ENCODE measurements at regions not wholly inside any gene's neighbourhood (a gene's known extent, or its start where the extent isn't known, plus 50 kb on each side); places are given as distances from the start of the nearest gene placed in this dataset.

DNA sequence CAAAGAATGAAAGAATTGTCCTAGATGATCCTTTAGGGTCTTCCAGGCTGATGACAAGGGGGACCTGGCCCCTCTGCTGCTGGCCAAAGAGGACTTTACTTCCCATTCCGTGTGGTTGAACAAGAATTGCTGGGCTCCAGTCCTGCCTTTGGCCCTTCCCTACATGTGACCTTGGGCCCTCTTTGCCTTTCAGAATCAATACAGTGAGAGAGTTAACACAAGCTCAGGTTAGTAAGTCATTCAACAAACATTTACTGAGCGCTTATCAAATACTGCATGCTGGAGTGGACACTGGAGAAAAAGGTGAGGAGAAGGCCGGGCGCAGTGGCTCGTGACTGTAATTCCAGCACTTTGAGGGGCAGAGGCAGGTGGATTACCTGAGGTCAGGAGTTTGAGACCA is 113.1 kb downstream of the C9orf50 start:
- in situ Hi-C loops (cut with MboI; ENCODE audit: low sequenced_read_pairs): no loop called here

DNA sequence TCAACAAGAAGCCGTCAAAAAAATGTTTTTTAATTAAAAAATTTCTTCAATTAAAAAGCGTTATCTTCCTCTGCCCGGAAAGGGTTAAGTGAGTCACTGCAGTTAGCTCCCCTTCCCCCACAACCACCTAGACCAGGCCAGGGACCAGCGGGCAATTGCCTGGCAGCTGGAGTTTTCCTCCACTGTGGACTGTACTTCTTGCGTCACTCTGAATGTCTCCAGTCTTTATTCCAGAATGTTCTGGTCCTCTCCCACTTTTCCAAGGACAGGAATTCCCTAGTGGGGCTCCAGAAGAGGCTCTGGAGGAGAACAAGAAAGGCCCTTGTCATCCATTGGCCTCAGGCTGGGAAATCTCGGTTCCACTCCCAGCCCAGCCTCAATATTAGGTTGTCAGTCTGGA is 114.0 kb downstream of the C9orf50 start:
- in situ Hi-C loops (cut with MboI; ENCODE audit: low sequenced_read_pairs): no loop called here

DNA sequence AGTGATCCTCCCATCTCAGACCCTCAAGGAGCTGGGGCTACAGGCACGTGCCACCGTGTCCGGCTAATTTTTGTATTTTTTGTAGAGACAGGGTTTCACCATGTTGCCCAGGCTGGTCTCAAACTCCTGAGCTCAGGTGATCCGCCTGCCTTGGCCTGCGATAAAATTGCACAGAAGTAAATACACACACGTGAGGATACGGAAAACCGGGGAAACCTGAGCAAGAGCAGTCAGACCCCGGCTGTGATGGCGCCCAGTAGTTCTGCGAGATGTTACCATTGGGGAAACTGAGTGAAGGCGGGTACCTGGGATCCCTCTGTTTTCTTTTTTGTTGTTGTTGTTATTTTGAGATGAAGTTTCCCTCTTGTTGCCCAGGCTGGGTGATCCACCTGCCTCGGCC is 114.9 kb downstream of the C9orf50 start:
- in situ Hi-C loops (cut with MboI; ENCODE audit: low sequenced_read_pairs): no loop called here

DNA sequence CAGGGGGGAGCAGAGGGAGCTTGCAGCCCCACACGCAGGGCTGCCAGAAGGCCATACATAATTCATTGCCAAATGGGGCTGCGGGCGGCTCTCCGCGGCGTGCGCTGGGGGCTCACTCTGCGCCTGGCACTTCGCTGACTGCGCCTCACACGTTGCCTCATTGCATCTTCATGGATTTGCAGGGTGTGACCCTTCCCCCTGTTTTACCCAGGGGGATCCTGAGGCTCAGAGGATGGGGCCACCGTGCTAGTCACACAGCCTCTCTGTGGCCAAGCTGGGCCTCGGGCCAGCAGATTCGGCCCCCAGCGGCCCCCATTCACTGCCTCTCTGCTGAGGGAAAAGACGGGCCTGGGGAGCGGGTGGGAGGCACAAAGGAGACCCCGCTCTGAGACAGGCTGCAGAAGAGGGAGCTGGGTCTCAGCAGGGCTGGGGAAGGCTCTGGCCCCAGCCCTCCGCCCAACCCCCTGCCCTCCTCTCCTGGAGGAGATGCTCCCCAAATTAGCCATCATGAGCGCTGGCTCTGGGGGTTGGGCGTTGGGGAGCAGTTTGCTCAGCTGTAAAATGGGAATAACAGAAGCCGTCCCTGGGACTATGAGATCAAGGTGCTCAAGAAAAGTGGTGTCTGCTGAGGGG is 115.5 kb downstream of the C9orf50 start:
- in situ Hi-C loops (cut with MboI; ENCODE audit: low sequenced_read_pairs): no loop called here

DNA sequence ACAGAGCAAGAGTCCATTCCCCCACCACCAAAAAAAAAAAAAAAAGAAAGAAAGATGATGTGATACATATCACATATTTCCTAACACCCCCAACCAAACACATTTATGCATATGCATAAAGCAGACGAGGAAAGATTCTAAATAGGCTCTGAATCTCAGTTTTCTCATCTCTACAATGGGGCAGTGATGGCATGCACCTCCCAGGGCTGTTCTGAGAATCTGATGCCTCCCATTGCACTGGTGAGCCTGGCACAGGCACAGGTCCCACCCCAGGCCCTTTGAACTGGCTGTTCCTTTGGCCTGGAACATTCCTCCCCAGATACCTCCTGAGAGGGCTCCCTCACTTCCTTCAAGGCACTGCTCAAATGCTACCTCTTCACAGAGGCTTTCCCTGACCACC is 116.5 kb downstream of the C9orf50 start:
- in situ Hi-C loops (cut with MboI; ENCODE audit: low sequenced_read_pairs): no loop called here

DNA sequence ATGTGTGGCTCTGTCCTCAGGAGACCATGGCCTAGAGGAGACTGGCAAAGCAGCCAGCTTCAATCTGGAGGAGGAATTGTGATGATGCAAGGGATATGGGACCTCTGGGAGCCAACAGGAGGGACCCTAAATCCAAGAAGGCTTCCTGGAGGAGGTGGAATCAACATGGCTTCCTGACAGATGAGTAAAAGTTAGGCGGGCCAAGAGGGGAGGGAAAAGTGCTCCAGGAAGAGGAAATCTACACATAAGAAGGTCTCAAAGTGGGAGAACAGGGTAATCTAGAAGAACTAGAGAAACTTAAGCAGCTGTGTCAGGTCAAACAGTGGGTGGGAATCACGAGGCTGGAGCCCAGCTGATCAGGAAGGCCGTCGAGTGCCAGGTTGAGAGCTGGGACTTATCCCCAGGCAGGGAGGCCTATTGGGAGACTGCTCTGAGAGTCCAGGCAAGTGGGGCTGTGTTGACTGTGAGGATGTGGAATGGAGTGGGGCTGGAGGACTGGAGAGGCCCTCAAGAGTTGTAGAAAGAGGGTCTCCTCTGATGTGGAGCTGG is 119.1 kb downstream of the C9orf50 start:
- in situ Hi-C loops (cut with MboI; ENCODE audit: low sequenced_read_pairs): no loop called here

DNA sequence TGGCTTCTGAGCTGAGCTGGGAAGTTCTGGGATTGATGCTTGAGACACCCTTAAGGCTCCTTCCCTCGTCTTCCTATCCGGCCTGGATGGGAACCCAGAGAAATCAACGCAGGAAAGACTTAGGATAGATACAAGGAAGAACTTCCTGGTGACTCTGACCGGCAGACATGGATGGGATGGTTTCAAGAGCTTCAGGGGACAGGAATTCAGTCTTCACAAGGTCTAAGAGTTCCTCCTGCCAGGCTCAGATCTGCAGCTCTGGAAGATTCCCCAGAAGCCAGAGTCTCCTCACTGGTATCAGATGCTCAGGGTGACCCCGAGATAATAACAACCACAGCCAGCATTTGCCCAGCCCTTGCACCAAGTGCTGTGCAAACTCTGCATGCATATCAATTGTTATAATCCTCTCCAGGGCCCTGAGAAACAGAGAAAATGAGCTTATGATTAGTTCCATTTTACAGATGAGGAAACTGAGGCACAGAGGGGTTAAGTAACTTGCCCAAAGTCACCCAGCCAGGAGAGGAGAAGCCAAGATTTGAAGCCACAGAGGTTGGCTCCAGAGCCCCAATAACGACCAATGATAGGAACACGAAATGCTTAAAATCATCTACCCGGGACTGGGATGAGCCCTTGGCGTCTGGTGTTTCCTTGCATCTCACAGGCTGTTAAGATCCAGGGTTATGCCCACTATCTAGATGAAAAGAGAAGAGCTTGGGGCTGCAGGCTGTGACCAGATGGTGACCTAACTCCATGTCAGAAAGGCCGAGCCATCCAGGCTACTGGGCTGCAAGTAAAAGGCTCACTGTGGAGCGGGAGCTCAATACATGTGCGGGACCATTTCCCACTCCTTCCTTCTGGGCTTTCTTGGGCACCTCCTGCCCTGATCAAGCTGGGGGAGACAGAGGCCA is 119.8 kb downstream of the C9orf50 start:
- in situ Hi-C loops (cut with MboI; ENCODE audit: low sequenced_read_pairs): no loop called here

DNA sequence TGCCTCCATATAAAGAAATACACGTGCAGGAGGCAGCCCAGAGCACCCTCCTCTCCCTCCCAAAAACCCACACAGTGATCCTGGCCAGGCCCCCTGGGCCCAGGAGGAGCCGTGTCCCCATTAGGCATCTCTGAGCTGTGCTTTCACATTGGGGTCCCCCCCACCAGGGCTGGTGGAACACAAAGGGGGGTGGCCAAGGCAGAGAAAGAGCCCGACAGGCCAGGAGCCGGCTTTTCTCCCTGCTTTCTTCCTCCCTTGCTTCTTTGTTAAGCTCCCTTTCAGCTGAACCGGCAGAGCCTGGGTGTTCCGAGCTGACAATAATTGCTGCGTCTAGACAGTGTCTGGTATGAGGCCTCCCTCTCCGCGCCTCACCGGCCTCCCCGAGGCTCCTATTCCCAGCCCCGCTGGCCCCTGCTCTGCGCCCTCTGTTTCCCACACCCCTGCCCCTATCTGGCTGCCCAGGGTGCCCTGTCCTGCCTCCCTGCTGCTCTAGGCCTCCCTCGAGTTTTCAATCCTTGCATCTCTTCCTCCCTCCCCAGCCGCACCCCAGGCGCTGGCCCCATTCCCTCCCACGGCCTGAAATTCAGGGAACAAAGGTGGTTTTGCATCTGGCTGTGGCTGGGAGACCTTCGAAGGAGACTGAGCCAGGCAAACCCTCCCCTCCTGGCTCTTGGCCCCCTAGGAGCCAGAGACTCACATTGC is 120.6 kb downstream of the C9orf50 start:
- in situ Hi-C loops (cut with MboI; ENCODE audit: low sequenced_read_pairs): no loop called here

DNA sequence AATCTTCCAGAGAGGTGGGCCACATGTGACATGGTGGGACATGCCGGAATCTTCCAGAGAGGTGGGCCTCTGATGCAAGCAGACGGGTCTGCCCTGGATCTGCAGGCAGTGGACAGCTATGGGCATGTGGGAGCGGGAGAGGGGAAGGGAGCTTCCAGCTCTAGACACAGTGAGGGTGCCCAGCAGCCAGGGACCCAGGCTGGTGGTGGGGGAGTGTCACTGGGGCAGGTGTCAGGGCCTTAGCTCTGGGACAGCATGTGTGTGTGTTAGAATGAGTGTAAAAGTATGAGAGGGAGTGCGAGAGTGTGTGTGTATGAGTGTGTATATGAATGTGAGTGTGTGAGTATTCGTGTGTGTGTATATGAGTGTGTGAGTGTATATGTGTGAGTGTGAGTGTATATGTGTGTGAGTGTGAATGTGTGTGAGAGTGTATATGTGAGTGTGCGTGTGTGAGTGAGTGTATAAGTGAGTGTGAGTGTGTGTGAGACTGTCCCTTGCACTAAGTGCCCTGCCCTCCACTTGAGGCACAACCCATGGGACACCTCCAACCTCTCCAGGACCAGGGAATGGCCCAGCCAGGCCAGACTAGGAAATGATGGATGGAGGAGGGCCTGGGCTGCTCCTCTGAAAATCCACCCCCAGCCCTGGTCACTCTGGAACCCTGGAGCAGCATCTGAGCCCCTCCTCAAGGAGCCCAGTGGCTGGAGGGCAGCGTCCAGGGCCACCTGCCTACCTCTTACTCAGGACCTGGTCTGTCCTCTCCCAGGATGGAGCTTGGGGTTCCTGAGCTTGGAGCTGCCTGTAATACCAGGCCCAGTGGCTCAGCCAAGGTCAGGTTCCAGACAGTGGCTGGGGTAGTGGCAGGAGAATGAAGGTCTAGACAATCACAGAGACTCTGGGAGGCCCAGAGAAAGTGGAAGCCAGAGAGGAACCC is 122.2 kb downstream of the C9orf50 start:
- in situ Hi-C loops (cut with MboI; ENCODE audit: low sequenced_read_pairs): no loop called here

DNA sequence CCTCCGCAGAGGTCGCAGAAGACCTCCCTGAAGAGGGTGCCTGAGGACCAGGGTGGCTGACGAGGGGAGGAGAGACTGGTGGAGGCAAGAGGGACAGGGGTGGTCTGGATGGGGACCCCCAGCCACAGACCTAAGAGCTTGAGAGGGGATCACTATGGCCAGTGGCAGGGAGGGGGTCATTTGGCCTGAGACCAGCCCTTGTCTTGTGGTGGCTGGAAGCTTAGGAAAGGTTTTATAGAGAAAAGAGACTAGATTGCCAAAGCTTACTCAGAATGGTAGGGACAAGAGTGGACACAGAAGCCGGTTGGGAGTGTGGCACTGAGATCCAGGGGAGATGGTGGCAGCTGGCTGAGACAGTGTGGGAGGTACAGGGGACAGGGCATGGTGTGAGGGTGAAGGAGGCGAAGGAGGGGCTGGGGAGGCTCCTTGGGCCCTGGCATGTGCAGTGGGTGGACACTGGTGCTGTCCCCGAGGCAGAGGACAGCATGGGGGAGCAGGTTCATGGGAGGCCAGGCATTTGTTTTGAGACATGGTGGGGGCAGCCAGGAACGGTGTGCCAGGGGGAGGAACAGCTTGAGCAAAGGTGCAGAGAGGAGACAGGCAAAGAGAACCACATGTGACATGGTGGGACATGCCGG is 123.0 kb downstream of the C9orf50 start:
- in situ Hi-C loops (cut with MboI; ENCODE audit: low sequenced_read_pairs): no loop called here

DNA sequence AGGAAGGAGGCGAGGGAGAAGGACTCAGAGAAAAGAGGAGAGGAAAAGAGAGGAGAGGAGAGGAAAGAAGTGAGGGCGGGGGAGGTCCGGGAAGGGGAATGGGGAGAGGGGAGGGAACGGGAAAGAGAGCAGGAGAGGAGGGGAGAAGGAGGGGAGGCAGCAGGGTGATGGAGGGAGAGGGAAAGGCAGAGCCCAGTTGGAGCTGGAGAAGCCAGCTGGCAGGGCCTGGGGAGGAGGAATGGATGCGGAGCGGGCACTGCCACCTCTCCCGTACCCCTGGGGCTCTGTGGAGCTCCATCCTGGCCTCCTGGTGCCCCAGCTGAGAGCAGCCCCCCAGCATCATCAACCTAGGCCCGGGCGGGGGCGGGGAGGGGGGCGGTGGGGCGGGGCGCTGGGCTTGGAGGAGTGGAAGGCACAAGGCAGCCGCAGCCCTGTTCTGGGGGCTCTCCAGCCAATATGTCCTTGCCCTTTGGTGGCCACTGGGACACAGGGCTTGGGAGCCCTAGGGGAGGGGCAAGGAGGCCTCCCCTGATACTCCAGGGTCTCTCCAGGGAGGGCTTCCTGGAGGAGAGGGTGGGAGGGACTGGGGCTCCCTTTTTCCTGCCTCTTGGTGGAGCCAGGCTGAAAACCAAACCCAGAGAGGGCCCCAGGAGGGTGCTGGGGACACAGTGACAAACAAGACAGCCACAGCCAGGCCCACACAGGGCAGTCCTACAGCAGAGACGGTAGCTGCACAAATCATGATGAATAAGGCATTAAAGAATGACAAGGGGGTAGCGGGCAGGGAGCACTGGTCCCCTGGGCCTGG is 123.7 kb downstream of the C9orf50 start:
- in situ Hi-C loops (cut with MboI; ENCODE audit: low sequenced_read_pairs): no loop called here

DNA sequence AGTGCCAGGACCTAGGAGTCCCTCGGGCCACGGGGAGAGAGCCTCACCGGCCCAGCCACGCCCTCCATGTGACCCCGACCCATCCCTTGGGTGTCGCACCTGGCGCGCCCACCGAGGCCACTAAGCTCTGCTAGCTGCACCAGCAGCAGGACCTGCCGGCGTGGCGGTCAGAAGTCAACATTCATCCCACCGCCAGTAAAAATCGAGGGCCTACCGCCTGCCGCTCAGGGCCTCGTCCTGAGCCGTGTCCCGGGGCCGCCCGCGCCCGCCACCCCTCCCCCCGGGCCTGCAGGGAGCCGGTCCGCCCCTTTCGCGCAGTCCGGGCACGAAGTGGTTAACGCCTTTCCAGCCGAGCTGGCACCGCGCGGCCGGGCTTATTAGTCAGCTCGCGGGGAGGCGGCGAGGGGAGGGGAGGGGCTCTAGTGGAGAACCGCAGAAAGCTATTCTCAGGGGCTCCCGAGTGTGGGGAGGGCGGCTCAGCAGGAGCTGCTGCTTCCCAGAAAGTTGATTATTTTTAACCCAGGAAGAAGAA is 124.4 kb downstream of the C9orf50 start:
- in situ Hi-C loops (cut with MboI; ENCODE audit: low sequenced_read_pairs): no loop called here

DNA sequence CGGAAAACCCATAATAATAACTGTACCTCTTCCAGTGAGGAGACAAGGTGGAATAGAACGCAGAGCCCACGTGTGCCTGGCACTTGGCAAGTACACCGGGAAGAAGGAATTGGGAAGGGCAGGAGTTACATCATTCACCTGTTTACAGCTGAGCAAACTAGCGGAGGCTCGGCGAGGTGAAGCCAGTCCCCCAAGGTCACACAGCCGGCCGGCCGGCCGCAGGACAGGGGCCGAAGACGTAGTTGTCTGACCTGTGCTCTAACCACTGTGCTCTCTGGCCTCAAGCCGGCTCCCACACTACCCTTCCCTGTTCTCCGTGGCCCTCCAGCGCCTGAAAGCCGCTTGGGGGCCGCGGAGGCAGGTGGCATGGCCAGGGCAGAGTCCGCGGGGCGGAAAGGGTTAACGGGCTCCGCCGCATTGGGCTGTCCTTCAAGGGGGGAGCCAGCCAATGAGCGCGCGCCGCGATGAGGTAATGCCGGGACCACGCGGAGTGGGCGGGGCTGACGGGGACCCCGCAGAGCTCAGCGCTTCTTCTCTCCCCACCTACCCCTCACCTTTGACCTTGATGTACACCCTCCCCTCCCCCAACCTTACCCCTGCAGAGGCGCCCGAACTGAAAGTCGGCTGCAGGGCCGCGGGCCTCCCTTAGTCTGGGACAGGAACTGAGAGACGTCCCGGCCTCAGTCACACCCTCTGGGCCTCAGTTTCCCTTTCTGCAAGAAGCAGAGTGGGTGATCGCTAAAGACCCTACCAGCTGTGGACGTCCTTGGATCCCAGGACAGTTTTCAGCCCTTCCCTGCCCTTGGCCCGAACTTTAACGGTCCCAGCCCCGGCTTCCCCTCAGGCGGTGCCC is 125.1 kb downstream of the C9orf50 start:
- in situ Hi-C loops (cut with MboI; ENCODE audit: low sequenced_read_pairs): no loop called here

DNA sequence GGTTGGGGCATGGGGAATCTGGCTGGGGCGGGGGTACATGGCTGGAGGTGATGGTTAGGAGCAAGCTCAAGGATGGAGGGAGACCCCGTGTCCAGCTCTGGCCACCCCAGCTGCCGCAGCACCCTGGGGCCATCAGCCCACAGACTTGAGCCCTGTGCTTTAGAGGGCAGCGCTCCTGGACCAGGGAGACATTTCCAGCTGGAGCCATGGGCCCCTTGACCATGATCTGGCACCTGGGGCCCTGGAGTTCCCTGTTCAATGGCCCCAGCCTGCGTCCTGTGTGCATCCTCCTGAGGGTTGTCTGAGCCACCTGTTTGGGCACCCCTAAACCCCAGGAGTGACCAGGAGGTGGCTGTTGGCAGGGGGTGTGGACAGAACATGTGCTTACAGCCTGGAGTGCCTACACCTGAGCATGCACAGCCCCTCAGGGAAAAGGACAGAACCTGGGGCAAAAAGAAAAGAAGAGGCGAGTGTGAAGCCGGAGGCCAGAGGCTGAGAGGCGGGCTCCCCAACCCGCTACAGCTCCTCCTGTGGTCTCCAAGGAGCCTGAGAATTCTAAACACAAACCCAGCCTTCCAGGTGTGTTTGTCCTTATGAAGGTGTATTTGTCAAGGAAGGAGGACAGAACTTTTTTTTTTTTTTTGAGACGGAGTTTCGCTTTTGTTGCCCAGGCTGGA is 126.7 kb downstream of the C9orf50 start:
- in situ Hi-C loops (cut with MboI; ENCODE audit: low sequenced_read_pairs): no loop called here

DNA sequence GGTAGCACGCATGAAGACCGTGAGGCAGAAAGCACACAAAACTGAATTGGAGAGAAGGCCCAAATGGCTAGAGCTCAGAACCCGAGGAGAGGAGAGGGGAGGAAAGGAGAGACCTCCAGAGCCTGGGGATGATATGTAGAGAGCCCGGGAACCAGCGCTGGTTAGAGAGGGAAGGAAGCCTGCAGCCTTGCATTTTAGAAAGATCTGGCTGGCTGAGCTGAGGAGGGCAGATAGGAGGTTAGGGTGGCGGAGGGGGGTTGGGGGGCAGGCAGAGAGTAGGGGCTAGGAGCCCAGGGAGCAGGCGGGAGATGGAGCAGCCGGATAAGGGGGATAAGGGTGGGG is 127.2 kb downstream of the C9orf50 start:
- in situ Hi-C loops (cut with MboI; ENCODE audit: low sequenced_read_pairs): no loop called here

DNA sequence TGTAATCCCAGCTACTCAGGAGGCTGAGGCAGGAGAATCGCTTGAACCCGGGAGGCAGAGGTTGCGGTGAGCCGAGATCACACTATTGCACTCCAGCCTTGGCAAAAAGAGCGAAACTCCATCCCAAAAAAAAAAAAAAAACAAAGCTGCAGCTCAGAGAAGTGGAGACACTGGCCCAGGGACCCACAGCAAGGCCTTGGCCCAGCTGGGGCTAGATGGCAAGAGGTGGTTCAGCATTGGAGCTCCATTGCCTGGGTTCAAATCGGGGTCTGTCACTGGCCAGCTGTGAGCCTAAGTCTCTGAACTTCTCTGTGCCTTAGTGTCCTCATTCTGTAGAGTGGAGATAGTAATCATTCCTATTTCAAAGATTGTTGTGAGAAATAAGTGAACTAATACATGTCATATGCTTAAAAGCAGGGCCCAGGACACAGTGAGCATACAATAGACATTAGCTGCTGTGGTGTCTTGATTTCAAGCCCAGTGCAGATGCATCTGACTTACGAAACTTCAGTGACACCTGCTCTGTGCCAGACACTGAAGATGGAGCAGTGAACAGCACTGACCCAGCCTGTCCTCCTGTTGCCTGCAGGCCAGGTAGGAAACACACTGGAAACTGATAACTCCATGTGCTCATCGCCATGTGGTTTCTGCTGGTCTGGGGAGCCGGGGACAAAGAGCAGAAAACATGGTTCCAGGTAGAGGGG is 127.7 kb downstream of the C9orf50 start:
- in situ Hi-C loops (cut with MboI; ENCODE audit: low sequenced_read_pairs): no loop called here

DNA sequence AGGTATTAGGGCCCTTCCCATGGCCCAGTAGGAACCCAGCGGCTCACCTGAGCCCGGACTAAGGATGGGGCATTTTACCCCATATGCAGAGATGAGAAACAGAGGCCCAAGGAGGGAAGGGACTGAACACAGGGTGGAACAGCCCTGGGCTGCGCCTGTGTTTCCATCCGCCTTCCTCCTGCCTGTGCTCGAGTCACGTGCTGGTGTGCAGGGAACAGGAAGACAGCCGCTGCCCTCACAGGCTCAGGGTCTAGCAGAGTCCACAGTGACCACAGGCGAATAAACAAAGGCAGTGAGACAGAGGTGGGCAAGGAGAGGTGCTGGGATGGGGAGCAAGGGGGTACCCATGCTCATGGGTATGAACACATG is 129.4 kb downstream of the C9orf50 start:
- in situ Hi-C loops (cut with MboI; ENCODE audit: low sequenced_read_pairs): no loop called here
